HCT116 (cell line): ENCODE measurements at regions not wholly inside any gene's neighbourhood (a gene's known extent, or its start where the extent isn't known, plus 50 kb on each side); places are given as distances from the start of the nearest gene placed in this dataset.

ENCODE experiments used
- ATAC-seq: fragments of 200-7000 bp; cut with Tn5 transposase; 2 replicates; pipeline ENCODE4 v1.9.1; 2020; ENCODE audit warnings: mild to moderate bottlenecking, moderate library complexity
- BruUV-seq: library from RNA; stranded (reverse); fragments of 400-500 nt; replicated peaks from 2 replicates; lab custom pipeline; 2021; lab: Mats Ljungman, UMichigan
- CTCF ChIA-PET: fragments of 300-600 bp; sonication (Branson Sonifier 250); formaldehyde crosslinking; loops from one replicate; lab custom pipeline; 2021; ENCODE audit warnings: antibody characterized with exemption; lab: Charles Lee
- POLR2A ChIA-PET: fragments of 300-600, 350-600 bp; sonication (Branson Sonifier 250); formaldehyde crosslinking; loops from one replicate; lab custom pipeline; 2021; ENCODE audit warnings: antibody characterized with exemption; lab: Charles Lee
- RAD21 ChIA-PET, 2 experiments: fragments of 300-600 bp; sonication (Branson Sonifier 250); formaldehyde crosslinking; loops; one replicate each; lab custom pipeline; 2023; ENCODE audit warnings: low total read pairs in 2 of 2; ENCODE audit not compliant: uncharacterized antibody in 2 of 2, unreplicated experiment in 2 of 2, low non-redundant PET in 1 of 2; lab: Charles Lee
- DNase-seq: peaks from one replicate; pipeline ENCODE4 v3.0.0-alpha.2; 2010; ENCODE audit warnings: low read depth, low spot score
- H2AFZ ChIP-seq: fragments of 200-600 bp; shearing (Covaris generic), sonication (generic); 2 replicates; pipeline ENCODE4 v1.6.1; 2017; ENCODE audit warnings: low read depth, mixed run types, mixed read lengths, antibody characterized with exemption, low read length; ENCODE audit not compliant: poor library complexity, severe bottlenecking
- H3K27ac ChIP-seq: 2 replicates; pipeline ENCODE4 v1.5.1; 2012; ENCODE audit warnings: low read depth, low read length
- H3K27me3 ChIP-seq: fragments of 200-600 bp; sonication (generic); 2 replicates; pipeline ENCODE4 v1.6.1; 2016; ENCODE audit warnings: mixed run types, low read length, mixed read lengths; ENCODE audit not compliant: insufficient read depth
- H3K36me3 ChIP-seq, 2 experiments: fragments of 200-500 bp in 1 of 2; fragments of 200-600 bp in 1 of 2; sonication (Bioruptor generic) in 1 of 2; sonication (generic) in 1 of 2; 2 replicates each; pipeline versions ENCODE4 v1.5.1 to v1.6.1; 2014 to 2016; ENCODE audit warnings: low read length in 2 of 2, inconsistent platforms in 1 of 2, mixed read lengths in 1 of 2, mixed run types in 1 of 2; ENCODE audit not compliant: insufficient read depth in 2 of 2, control insufficient read depth in 1 of 2
- H3K4me1 ChIP-seq, 2 experiments: fragments of 200-600 bp in 1 of 2; sonication (generic) in 1 of 2; 2 replicates each; pipeline versions ENCODE4 v1.5.1 to v1.6.1; 2012 to 2017; ENCODE audit warnings: low read length in 2 of 2, inconsistent platforms in 1 of 2, mild to moderate bottlenecking in 1 of 2, mixed read lengths in 1 of 2, mixed run types in 1 of 2, moderate library complexity in 1 of 2; ENCODE audit not compliant: insufficient read depth in 2 of 2, control insufficient read depth in 1 of 2
- H3K4me2 ChIP-seq: fragments of 200-600 bp; sonication (generic); 2 replicates; pipeline ENCODE4 v1.6.1; 2017; ENCODE audit warnings: mixed run types, low read length, mixed read lengths
- H3K4me3 ChIP-seq, 2 experiments: fragments of 200-600 bp in 1 of 2; sonication (generic) in 1 of 2; replicated peaks in 1 of 2; 2 replicates each; pipeline ENCODE4 v1.5.1; 2011 to 2016; ENCODE audit warnings: low read length in 2 of 2, control low read depth in 1 of 2, low read depth in 1 of 2, mild to moderate bottlenecking in 1 of 2, mixed read lengths in 1 of 2, mixed run types in 1 of 2
- H3K79me2 ChIP-seq: fragments of 200-600 bp; sonication (generic); 2 replicates; pipeline ENCODE4 v1.6.1; 2017; ENCODE audit warnings: mild to moderate bottlenecking, mixed run types, low read length, moderate library complexity, mixed read lengths; ENCODE audit not compliant: insufficient read depth
- H3K9ac ChIP-seq: fragments of 200-600 bp; sonication (generic); 2 replicates; pipeline ENCODE4 v1.6.1; 2016; ENCODE audit warnings: low read length, mixed read lengths
- H3K9me2 ChIP-seq: fragments of 200-600 bp; sonication (generic), shearing (Covaris generic); 2 replicates; pipeline ENCODE4 v1.6.1; 2017; ENCODE audit warnings: mixed run types, mild to moderate bottlenecking, moderate library complexity; ENCODE audit not compliant: insufficient read depth
- H3K9me3 ChIP-seq, 2 experiments: fragments of 200-500 bp in 1 of 2; fragments of 200-600 bp in 1 of 2; sonication (Bioruptor generic) in 1 of 2; sonication (generic) in 1 of 2; 2 replicates each; pipeline ENCODE4 v1.6.1; 2014 to 2017; ENCODE audit warnings: low read length in 2 of 2, mixed read lengths in 2 of 2, inconsistent platforms in 1 of 2, low read depth in 1 of 2, mild to moderate bottlenecking in 1 of 2, mixed run types in 1 of 2, moderate library complexity in 1 of 2; ENCODE audit not compliant: control insufficient read depth in 1 of 2, insufficient read depth in 1 of 2
- H4K20me1 ChIP-seq: fragments of 200-600 bp; sonication (generic), shearing (Covaris generic); 2 replicates; pipeline ENCODE4 v1.6.1; 2017; ENCODE audit warnings: mixed run types, mild to moderate bottlenecking, moderate library complexity; ENCODE audit not compliant: insufficient read depth
- ATF3 ChIP-seq: IDR thresholded peaks from 2 replicates; pipeline ENCODE4 v1.6.1; 2012
- CTCF ChIP-seq, 3 experiments: fragments of 200-600 bp in 1 of 3; sonication (generic) in 1 of 3; IDR thresholded peaks in 2 of 3; conservative IDR thresholded peaks in 1 of 3; 2 replicates each; pipeline ENCODE4 v1.5.1; 2012 to 2017; ENCODE audit warnings: low read depth in 2 of 3, low read length in 2 of 3, antibody characterized with exemption in 1 of 3, borderline replicate concordance in 1 of 3, control low read depth in 1 of 3, mild to moderate bottlenecking in 1 of 3, mixed read lengths in 1 of 3, mixed run types in 1 of 3, moderate library complexity in 1 of 3; ENCODE audit not compliant: insufficient read depth in 1 of 3
- ELF1 ChIP-seq: IDR thresholded peaks from 2 replicates; pipeline ENCODE4 v1.6.1; 2012; ENCODE audit warnings: low read depth, borderline replicate concordance
- JUND ChIP-seq: IDR thresholded peaks from 2 replicates; pipeline ENCODE4 v1.6.1; 2012
- RAD21 ChIP-seq: IDR thresholded peaks from 2 replicates; pipeline ENCODE4 v1.6.1; 2012; ENCODE audit warnings: low read depth, mild to moderate bottlenecking
- REST ChIP-seq: IDR thresholded peaks from 2 replicates; pipeline ENCODE4 v1.6.1; 2012; ENCODE audit warnings: low read depth
- SIN3A ChIP-seq: IDR thresholded peaks from 2 replicates; pipeline ENCODE4 v1.6.1; 2012; ENCODE audit warnings: low read depth
- SP1 ChIP-seq: IDR thresholded peaks from 2 replicates; pipeline ENCODE4 v1.6.1; 2012; ENCODE audit warnings: low read depth
- SRF ChIP-seq: IDR thresholded peaks from 2 replicates; pipeline ENCODE4 v1.6.1; 2012; ENCODE audit warnings: low read depth
- ZFX ChIP-seq: fragments of 450-650 bp; IDR thresholded peaks from 2 replicates; pipeline ENCODE4 v1.6.1; 2017
- intact Hi-C: fragments of 100-400 bp; cut with micrococcal nuclease; formaldehyde crosslinking; loops from 2 replicates; pipeline ENCODE4 v1.10.0; 2022

- BruUV-seq, result no TSS peak
- no peaks in the 10 kb centered on the region for H3K79me2 ChIP-seq
- no peaks in the 10 kb centered on the region for H3K36me3 ChIP-seq
- no peaks in the 10 kb centered on the region for H3K4me1 ChIP-seq
- RAD21 ChIA-PET, result no interaction called here
- no peak overlapping the region for H3K4me3 ChIP-seq
- TF ChIP-seq REST, result no peak
- TF ChIP-seq ATF3, result no peak
- no peak overlapping the region for H3K9ac ChIP-seq
- no peak for DNase-seq
- H4K20me1 ChIP-seq, result no peaks in the 10 kb centered on the region; the same call in 1 of the 2 replicates
- POLR2A ChIA-PET, result no interaction called here
- peaks cover 4 to 13% of the 10 kb centered on the region in 2 experiments; a peak in 2 of 4 replicates for H3K9me3 ChIP-seq
- no peak overlapping the region for H3K4me2 ChIP-seq
- ATAC-seq, result no peak
- H2AFZ ChIP-seq, result no peak overlapping the region
- no peaks in the 10 kb centered on the region for H3K9me2 ChIP-seq
- intact Hi-C loops, result no loop called here
- CTCF ChIA-PET, result no interaction called here
- no peak overlapping the region for H3K27ac ChIP-seq
- no peaks in the 10 kb centered on the region for H3K27me3 ChIP-seq
Measured at GRCh38 chr4:23348789-23349498, 540.9 kb downstream of the PPARGC1A start.

GRCh38 chr4:23337292-23337691 is 552.6 kb downstream of the PPARGC1A start:
- ChIA-PET CTCF (no interaction called here), RAD21 (no interaction called here), POLR2A (no interaction called here)
- H4K20me1 ChIP-seq, result no peaks in the 10 kb centered on the region
- no peaks in the 10 kb centered on the region for H3K36me3 ChIP-seq
- no peaks in the 10 kb centered on the region for H3K79me2 ChIP-seq
- no peak overlapping the region for H2AFZ ChIP-seq
- H3K27me3 ChIP-seq, result no peaks in the 10 kb centered on the region
- H3K9ac ChIP-seq, result no peak overlapping the region
- ATAC-seq, result no peak
- no peak overlapping the region for H3K4me3 ChIP-seq
- no peak overlapping the region for H3K27ac ChIP-seq
- intact Hi-C loops, result no loop called here
- H3K9me3 ChIP-seq, result peaks cover 9 to 31% of the 10 kb centered on the region in 2 experiments; a peak in 2 of 4 replicates
- no peak for DNase-seq
- no TSS peak for BruUV-seq
- H3K4me1 ChIP-seq, result no peaks in the 10 kb centered on the region
- H3K9me2 ChIP-seq, result no peaks in the 10 kb centered on the region
- no peak overlapping the region for H3K4me2 ChIP-seq
- TF ChIP-seq CTCF (IDR thresholded peaks at IDR 0.05 in 2 of 3, conservative IDR thresholded peaks at IDR 0.05 in 1 of 3; ENCODE audit: borderline replicate concordance in 1 of 3, insufficient read depth in 1 of 3, low read depth in 2 of 3, low read length in 2 of 3) (no peak), SIN3A (no peak), SRF (no peak), REST (no peak), SP1 (no peak), ELF1 (no peak), JUND (no peak), RAD21 (no peak), ZFX (no peak)
